ENCODE measurements at regions not wholly inside any gene's neighbourhood (a gene's known extent, or its start where the extent isn't known, plus 50 kb on each side); places are given as distances from the start of the nearest gene placed in this dataset.

GRCh38 chr14:62084020-62084419 is 321.8 kb downstream of the SNAPC1 start:
- H3K9me3 ChIP-seq = no peaks in the 10 kb centered on the region
- intact Hi-C loops (cut with micrococcal nuclease; ENCODE audit: unreplicated experiment) = no loop called here
- no peak for DNase-seq

DNA sequence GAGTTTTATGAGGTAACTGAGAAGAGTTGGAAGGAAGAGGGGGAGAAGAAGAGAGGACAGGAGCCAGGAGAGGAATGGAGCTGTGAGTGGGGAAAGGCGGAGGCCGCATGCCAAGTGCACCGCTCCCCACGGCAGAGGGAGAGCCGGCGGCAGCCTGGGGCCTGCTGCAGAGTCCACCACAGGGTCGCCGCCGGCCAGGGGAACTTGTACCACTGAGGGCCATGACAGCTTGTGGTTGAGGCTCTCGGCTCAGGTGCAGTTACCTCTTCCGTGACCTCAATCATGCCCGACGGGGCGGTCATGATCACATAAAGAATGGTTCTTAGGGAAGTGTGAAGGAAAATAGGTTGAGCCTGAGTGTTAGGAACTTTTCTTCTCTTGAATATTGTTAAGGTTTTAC is 325.0 kb downstream of the SNAPC1 start:
- POLR2A ChIA-PET = no interaction called here
- CTCF ChIA-PET = no interaction called here
- Histone ChIP-seq H3K4me1 (no peaks in the 10 kb centered on the region), H3K36me3 (ENCODE audit: control insufficient read depth, insufficient read depth, low read length) (no peaks in the 10 kb centered on the region), H3K9me3 (no peaks in the 10 kb centered on the region), H3K4me3 (ENCODE audit: low read depth, low read length) (no peak overlapping the region), H3K27me3 (replicated peaks; ENCODE audit: control insufficient read depth, insufficient read depth, low read length) (no peaks in the 10 kb centered on the region)
- no peaks in the 10 kb centered on the region for H3K4me1 Mint-ChIP-seq (ENCODE audit: low read depth, unreplicated experiment)
- TF ChIP-seq, protein P1, sequence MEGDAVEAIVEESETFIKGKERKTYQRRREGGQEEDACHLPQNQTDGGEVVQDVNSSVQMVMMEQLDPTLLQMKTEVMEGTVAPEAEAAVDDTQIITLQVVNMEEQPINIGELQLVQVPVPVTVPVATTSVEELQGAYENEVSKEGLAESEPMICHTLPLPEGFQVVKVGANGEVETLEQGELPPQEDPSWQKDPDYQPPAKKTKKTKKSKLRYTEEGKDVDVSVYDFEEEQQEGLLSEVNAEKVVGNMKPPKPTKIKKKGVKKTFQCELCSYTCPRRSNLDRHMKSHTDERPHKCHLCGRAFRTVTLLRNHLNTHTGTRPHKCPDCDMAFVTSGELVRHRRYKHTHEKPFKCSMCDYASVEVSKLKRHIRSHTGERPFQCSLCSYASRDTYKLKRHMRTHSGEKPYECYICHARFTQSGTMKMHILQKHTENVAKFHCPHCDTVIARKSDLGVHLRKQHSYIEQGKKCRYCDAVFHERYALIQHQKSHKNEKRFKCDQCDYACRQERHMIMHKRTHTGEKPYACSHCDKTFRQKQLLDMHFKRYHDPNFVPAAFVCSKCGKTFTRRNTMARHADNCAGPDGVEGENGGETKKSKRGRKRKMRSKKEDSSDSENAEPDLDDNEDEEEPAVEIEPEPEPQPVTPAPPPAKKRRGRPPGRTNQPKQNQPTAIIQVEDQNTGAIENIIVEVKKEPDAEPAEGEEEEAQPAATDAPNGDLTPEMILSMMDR (IDR thresholded peaks at IDR 0.05; ENCODE audit: insufficient read depth in 1 of 2, low read depth in 1 of 2, low read length in 1 of 2, severe bottlenecking in 1 of 2, unreplicated experiment in 1 of 2) = no peak
- H3K27me3 Mint-ChIP-seq (ENCODE audit: insufficient read depth, unreplicated experiment) = peaks cover 8% of the 10 kb centered on the region
- no peak overlapping the region for H3K27ac Mint-ChIP-seq (ENCODE audit: unreplicated experiment)
- H3K9me3 Mint-ChIP-seq (ENCODE audit: unreplicated experiment) = peaks cover 9% of the 10 kb centered on the region
- H3K4me3 Mint-ChIP-seq (ENCODE audit: unreplicated experiment) = no peak overlapping the region
- no peaks in the 10 kb centered on the region for H3K36me3 Mint-ChIP-seq (ENCODE audit: insufficient read depth, unreplicated experiment)
- no peak for DNase-seq
- BruUV-seq (replicated peaks) = no TSS peak
- intact Hi-C loops (cut with micrococcal nuclease; ENCODE audit: unreplicated experiment) = no loop called here

More at GRCh38 chr14:62084020-62084419, 321.8 kb downstream of the SNAPC1 start:
- Histone ChIP-seq H3K36me3 (ENCODE audit: control insufficient read depth, insufficient read depth, low read length) (no peaks in the 10 kb centered on the region), H3K4me3 (ENCODE audit: low read depth, low read length) (no peak overlapping the region), H3K27me3 (replicated peaks; ENCODE audit: control insufficient read depth, insufficient read depth, low read length) (no peaks in the 10 kb centered on the region), H3K4me1 (no peaks in the 10 kb centered on the region)
- TF ChIP-seq, protein P1 (IDR thresholded peaks at IDR 0.05; ENCODE audit: insufficient read depth in 1 of 2, low read depth in 1 of 2, low read length in 1 of 2, severe bottlenecking in 1 of 2, unreplicated experiment in 1 of 2) = no peak
- Mint-ChIP-seq H3K27me3 (ENCODE audit: insufficient read depth, unreplicated experiment) (peaks cover 5% of the 10 kb centered on the region), H3K4me3 (ENCODE audit: unreplicated experiment) (no peak overlapping the region), H3K36me3 (ENCODE audit: insufficient read depth, unreplicated experiment) (no peaks in the 10 kb centered on the region), H3K9me3 (ENCODE audit: unreplicated experiment) (peaks cover 9% of the 10 kb centered on the region), H3K27ac (ENCODE audit: unreplicated experiment) (no peak overlapping the region), H3K4me1 (ENCODE audit: low read depth, unreplicated experiment) (no peaks in the 10 kb centered on the region)
- ChIA-PET POLR2A (no interaction called here), CTCF (no interaction called here)
- BruUV-seq (replicated peaks) = no TSS peak

GRCh38 chr14:62093736-62094135 is 331.5 kb downstream of the SNAPC1 start:
- intact Hi-C loops (cut with micrococcal nuclease; ENCODE audit: unreplicated experiment) = no loop called here
- no peaks in the 10 kb centered on the region for H3K27me3 ChIP-seq (replicated peaks; ENCODE audit: control insufficient read depth, insufficient read depth, low read length)
- POLR2A ChIA-PET = no interaction called here
- Mint-ChIP-seq H3K27ac (ENCODE audit: unreplicated experiment) (no peak overlapping the region), H3K4me3 (ENCODE audit: unreplicated experiment) (no peak overlapping the region), H3K36me3 (ENCODE audit: insufficient read depth, unreplicated experiment) (no peaks in the 10 kb centered on the region), H3K9me3 (ENCODE audit: unreplicated experiment) (no peaks in the 10 kb centered on the region), H3K4me1 (ENCODE audit: low read depth, unreplicated experiment) (no peaks in the 10 kb centered on the region), H3K27me3 (ENCODE audit: insufficient read depth, unreplicated experiment) (peaks cover 3% of the 10 kb centered on the region)
- TF ChIP-seq, protein P1 (IDR thresholded peaks at IDR 0.05; ENCODE audit: insufficient read depth in 1 of 2, low read depth in 1 of 2, low read length in 1 of 2, severe bottlenecking in 1 of 2, unreplicated experiment in 1 of 2) = no peak
- BruUV-seq (replicated peaks) = no TSS peak
- H3K4me3 ChIP-seq (ENCODE audit: low read depth, low read length) = no peak overlapping the region
- CTCF ChIA-PET = no interaction called here
- DNase-seq = no peak
- 0 out of 2 replicates have a peak, but pooled peaks cover 3% of the 10 kb centered on the region for H3K9me3 ChIP-seq
- no peaks in the 10 kb centered on the region for H3K4me1 ChIP-seq
- H3K36me3 ChIP-seq (ENCODE audit: control insufficient read depth, insufficient read depth, low read length) = no peaks in the 10 kb centered on the region
